BLaER1 treated with 17β-estradiol and CSF1 and Interleukin-3, amounts not matched to agents 10 nM and 100 nM (cell line): ENCODE measurements at regions not wholly inside any gene's neighbourhood (a gene's known extent, or its start where the extent isn't known, plus 50 kb on each side); places are given as distances from the start of the nearest gene placed in this dataset.

Source experiments
- H3K27ac ChIP-seq, 11 experiments: shearing (Covaris generic); formaldehyde crosslinking; 2 replicates each; pipeline ENCODE4 v1.8.1; 2022
- H3K27me3 ChIP-seq, 11 experiments: shearing (Covaris generic); formaldehyde crosslinking; 2 replicates each; pipeline ENCODE4 v1.8.1; 2022
- H3K36me3 ChIP-seq, 11 experiments: shearing (Covaris generic); formaldehyde crosslinking; 2 replicates each; pipeline ENCODE4 v1.8.1; 2022
- H3K4me1 ChIP-seq, 10 experiments: shearing (Covaris generic); formaldehyde crosslinking; 2 replicates each; pipeline ENCODE4 v1.8.1; 2022
- H3K4me2 ChIP-seq, 11 experiments: shearing (Covaris generic); formaldehyde crosslinking; 2 replicates each; pipeline ENCODE4 v1.8.1; 2022
- H3K4me3 ChIP-seq, 10 experiments: shearing (Covaris generic); formaldehyde crosslinking; 2 replicates each; pipeline ENCODE4 v1.8.1; 2022
- H3K9ac ChIP-seq, 11 experiments: shearing (Covaris generic); formaldehyde crosslinking; 2 replicates each; pipeline ENCODE4 v1.8.1; 2022
- H3K9me3 ChIP-seq, 11 experiments: shearing (Covaris generic); formaldehyde crosslinking; replicated peaks in 1 of 11; 2 replicates each; pipeline ENCODE4 v1.8.1; 2022
- H4K20me1 ChIP-seq, 11 experiments: shearing (Covaris generic); formaldehyde crosslinking; 2 replicates each; pipeline ENCODE4 v1.8.1; 2022
- Cebpa-rat ChIP-seq, 11 experiments: shearing (Covaris generic); IDR thresholded peaks; 2 replicates each; pipeline ENCODE4 v1.8.1; 2022

DNA sequence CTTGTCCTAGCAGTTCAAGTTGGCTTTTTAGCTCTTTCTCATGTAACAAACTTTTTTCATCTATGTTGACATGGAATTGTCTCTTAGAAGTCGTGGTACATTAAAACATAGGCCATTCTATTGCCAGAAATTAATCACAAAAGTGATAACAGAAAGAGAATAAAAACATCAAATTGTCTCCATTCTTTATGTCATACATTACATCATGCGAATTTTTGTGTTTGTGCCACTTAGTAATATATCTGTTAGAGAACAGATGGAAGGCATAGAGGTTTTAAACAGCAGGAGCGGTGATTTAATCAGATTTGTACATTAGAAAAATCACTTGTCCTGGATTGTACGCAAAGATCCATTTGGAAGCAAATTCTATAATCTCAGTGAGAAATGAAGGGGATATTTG is 136.5 kb upstream of the CDH20 start:
- no peak overlapping the region for H3K27ac ChIP-seq
- no peak for TF ChIP-seq Cebpa-rat (IDR thresholded peaks at IDR 0.05)
- H3K27me3 ChIP-seq: no peaks in the 10 kb centered on the region
- no peaks in the 10 kb centered on the region for H3K4me1 ChIP-seq
- no peak overlapping the region for H3K9ac ChIP-seq
- H4K20me1 ChIP-seq: no peaks in the 10 kb centered on the region
- no peaks in the 10 kb centered on the region; a peak in 1 of 22 replicates for H3K9me3 ChIP-seq
- no peak overlapping the region for H3K4me2 ChIP-seq
- no peak overlapping the region for H3K4me3 ChIP-seq
- H3K36me3 ChIP-seq: no peaks in the 10 kb centered on the region

- H4K20me1 ChIP-seq: no peaks in the 10 kb centered on the region
- no peaks in the 10 kb centered on the region for H3K36me3 ChIP-seq
- H3K27ac ChIP-seq: no peak overlapping the region
- no peak for TF ChIP-seq Cebpa-rat (IDR thresholded peaks at IDR 0.05)
- no peak overlapping the region for H3K9ac ChIP-seq
- H3K27me3 ChIP-seq: no peaks in the 10 kb centered on the region
- H3K4me3 ChIP-seq: no peak overlapping the region
- H3K4me2 ChIP-seq: no peak overlapping the region
- no peaks in the 10 kb centered on the region for H3K9me3 ChIP-seq
- H3K4me1 ChIP-seq: no peaks in the 10 kb centered on the region
These were observed 134.7 kb upstream of the CDH20 start for GRCh38 chr18:61198486-61198885.

DNA sequence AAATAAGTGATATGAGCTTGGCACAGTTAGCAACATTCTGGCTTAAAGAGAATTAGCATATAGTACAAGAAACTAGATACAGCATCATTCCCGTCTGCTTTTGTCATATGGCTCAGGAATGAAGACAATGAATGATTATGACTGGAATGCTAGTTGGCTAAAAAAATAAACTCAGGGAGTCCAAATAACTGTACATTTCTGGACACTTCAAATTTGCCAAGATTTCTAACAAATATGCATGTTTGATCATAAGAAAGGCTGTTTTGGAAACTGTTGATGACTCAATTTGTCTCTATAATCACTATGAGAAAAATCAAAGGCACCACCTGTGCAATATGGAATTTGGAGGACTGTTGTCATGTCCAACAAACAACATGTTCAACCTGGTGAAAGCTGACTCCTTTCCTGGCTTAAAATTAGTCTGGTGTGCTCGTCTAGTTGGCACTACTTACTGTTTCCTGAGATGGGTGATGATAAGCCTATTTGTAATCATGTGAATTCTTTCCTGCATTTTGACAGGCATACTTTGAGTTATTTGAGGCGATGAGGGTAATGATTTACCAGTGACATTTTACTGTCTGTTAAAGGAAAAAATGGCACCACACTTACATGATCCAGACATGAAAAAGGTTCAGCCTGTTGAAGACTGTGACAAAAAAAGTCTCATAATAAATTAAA is 133.9 kb upstream of the CDH20 start:
- Histone ChIP-seq H3K36me3 (no peaks in the 10 kb centered on the region), H3K4me2 (no peak overlapping the region)

DNA sequence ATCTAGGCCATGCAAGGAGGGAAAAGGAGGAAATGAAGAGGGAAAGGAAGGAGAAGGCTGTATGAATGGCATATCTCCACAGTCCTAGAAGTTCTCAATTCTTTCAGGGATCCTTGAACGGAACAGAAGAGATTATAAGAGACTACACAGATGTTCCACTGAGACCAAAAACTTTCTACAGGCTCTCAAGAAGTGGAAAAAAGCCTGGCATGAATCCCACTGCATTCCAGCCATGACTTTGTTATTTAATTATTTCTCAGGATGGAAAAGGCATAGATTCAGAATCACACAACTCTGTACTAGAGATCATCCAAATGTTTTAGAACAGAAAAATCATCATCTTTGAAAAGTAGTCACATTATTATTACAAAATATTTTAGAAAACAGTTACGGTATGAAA is 131.7 kb upstream of the CDH20 start:
- no peaks in the 10 kb centered on the region for H3K4me1 ChIP-seq
- no peak overlapping the region for H3K4me2 ChIP-seq
- no peaks in the 10 kb centered on the region for H3K27me3 ChIP-seq
- no peaks in the 10 kb centered on the region for H3K36me3 ChIP-seq
- no peaks in the 10 kb centered on the region for H3K9me3 ChIP-seq
- no peak for TF ChIP-seq Cebpa-rat (IDR thresholded peaks at IDR 0.05)
- H3K9ac ChIP-seq: no peak overlapping the region
- H3K27ac ChIP-seq: no peak overlapping the region
- H4K20me1 ChIP-seq: no peaks in the 10 kb centered on the region
- no peak overlapping the region for H3K4me3 ChIP-seq

More for the DNA sequence above, 133.9 kb upstream of the CDH20 start:
- H3K9ac ChIP-seq: no peak overlapping the region
- H3K9me3 ChIP-seq: no peaks in the 10 kb centered on the region
- no peaks in the 10 kb centered on the region for H3K27me3 ChIP-seq
- no peaks in the 10 kb centered on the region for H4K20me1 ChIP-seq
- H3K27ac ChIP-seq: no peak overlapping the region
- no peaks in the 10 kb centered on the region for H3K4me1 ChIP-seq
- no peak overlapping the region for H3K4me3 ChIP-seq
- no peak for TF ChIP-seq Cebpa-rat (IDR thresholded peaks at IDR 0.05)

GRCh38 chr18:61203151-61203550 is 130.1 kb upstream of the CDH20 start:
- Histone ChIP-seq H3K4me1 (no peaks in the 10 kb centered on the region), H3K4me2 (no peak overlapping the region), H3K4me3 (no peak overlapping the region), H3K27ac (no peak overlapping the region), H4K20me1 (no peaks in the 10 kb centered on the region), H3K36me3 (no peaks in the 10 kb centered on the region), H3K9ac (no peak overlapping the region), H3K27me3 (no peaks in the 10 kb centered on the region), H3K9me3 (no peaks in the 10 kb centered on the region)
- TF ChIP-seq Cebpa-rat (IDR thresholded peaks at IDR 0.05): no peak

GRCh38 chr18:61209801-61210200 is 123.4 kb upstream of the CDH20 start:
- H3K4me3 ChIP-seq: no peak overlapping the region
- no peaks in the 10 kb centered on the region for H3K27me3 ChIP-seq
- H3K9me3 ChIP-seq: no peaks in the 10 kb centered on the region
- H3K4me2 ChIP-seq: no peak overlapping the region
- no peaks in the 10 kb centered on the region for H3K36me3 ChIP-seq
- H4K20me1 ChIP-seq: no peaks in the 10 kb centered on the region
- H3K4me1 ChIP-seq: no peaks in the 10 kb centered on the region
- TF ChIP-seq Cebpa-rat (IDR thresholded peaks at IDR 0.05): no peak
- H3K27ac ChIP-seq: no peak overlapping the region
- no peak overlapping the region for H3K9ac ChIP-seq

GRCh38 chr18:61216051-61216450 is 117.2 kb upstream of the CDH20 start:
- no peak overlapping the region for H3K4me3 ChIP-seq
- H3K36me3 ChIP-seq: no peaks in the 10 kb centered on the region
- H3K9me3 ChIP-seq: no peaks in the 10 kb centered on the region
- no peak overlapping the region for H3K9ac ChIP-seq
- H3K27ac ChIP-seq: no peak overlapping the region
- H3K4me1 ChIP-seq: no peaks in the 10 kb centered on the region
- H3K27me3 ChIP-seq: no peaks in the 10 kb centered on the region
- no peaks in the 10 kb centered on the region for H4K20me1 ChIP-seq
- H3K4me2 ChIP-seq: no peak overlapping the region
- no peak for TF ChIP-seq Cebpa-rat (IDR thresholded peaks at IDR 0.05)

- Histone ChIP-seq H3K36me3 (no peaks in the 10 kb centered on the region), H4K20me1 (no peaks in the 10 kb centered on the region), H3K9ac (no peak overlapping the region), H3K4me2 (no peak overlapping the region), H3K9me3 (peaks cover 0 to 6% (median 0%) of the 10 kb centered on the region in 11 experiments; a peak in 4 of 22 replicates), H3K4me3 (no peak overlapping the region), H3K27ac (no peak overlapping the region), H3K4me1 (peaks cover 0 to 4% (median 0%) of the 10 kb centered on the region in 10 experiments; a peak in 1 of 20 replicates), H3K27me3 (no peaks in the 10 kb centered on the region)
- no peak for TF ChIP-seq Cebpa-rat (IDR thresholded peaks at IDR 0.05)
These were observed 111.0 kb upstream of the CDH20 start for GRCh38 chr18:61222206-61222605.

DNA sequence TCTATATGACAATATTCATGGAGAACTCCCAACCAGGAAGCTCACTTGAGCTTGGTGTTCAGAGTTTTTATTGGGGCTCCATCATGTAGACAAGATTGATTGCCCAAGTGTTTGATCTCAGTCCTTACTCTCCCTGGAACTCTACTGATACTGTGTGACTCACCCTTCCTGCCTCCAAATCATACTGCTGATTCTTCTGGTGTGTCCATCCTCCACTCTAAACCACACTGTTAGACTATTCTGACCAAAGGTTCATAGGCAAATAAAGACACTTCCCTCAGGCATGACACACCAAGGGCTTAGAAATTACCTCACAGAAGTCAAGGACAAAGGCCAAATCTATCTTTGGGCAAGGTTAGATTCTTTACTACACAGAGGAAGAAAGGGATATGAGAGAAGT is 107.9 kb upstream of the CDH20 start:
- peaks cover 0 to 4% (median 0%) of the 10 kb centered on the region in 10 experiments; a peak in 1 of 20 replicates for H3K4me1 ChIP-seq
- H4K20me1 ChIP-seq: no peaks in the 10 kb centered on the region
- no peak overlapping the region for H3K4me3 ChIP-seq
- no peak overlapping the region for H3K9ac ChIP-seq
- H3K36me3 ChIP-seq: no peaks in the 10 kb centered on the region
- no peak overlapping the region for H3K4me2 ChIP-seq
- no peak overlapping the region for H3K27ac ChIP-seq
- H3K9me3 ChIP-seq: peaks cover 0 to 6% (median 0%) of the 10 kb centered on the region in 11 experiments; a peak in 4 of 22 replicates
- H3K27me3 ChIP-seq: no peaks in the 10 kb centered on the region
- no peak for TF ChIP-seq Cebpa-rat (IDR thresholded peaks at IDR 0.05)

GRCh38 chr18:61236356-61237057 is 96.7 kb upstream of the CDH20 start:
- TF ChIP-seq Cebpa-rat (IDR thresholded peaks at IDR 0.05): no peak
- Histone ChIP-seq H3K9me3 (no peaks in the 10 kb centered on the region), H3K4me3 (no peak overlapping the region), H3K27ac (no peak overlapping the region), H3K4me2 (no peak overlapping the region), H3K9ac (no peak overlapping the region), H3K27me3 (no peaks in the 10 kb centered on the region), H3K4me1 (no peaks in the 10 kb centered on the region), H4K20me1 (no peaks in the 10 kb centered on the region), H3K36me3 (no peaks in the 10 kb centered on the region)
